Ovary (tissue), 7 donors: ENCODE measurements at regions not wholly inside any gene's neighbourhood (a gene's known extent, or its start where the extent isn't known, plus 50 kb on each side); places are given as distances from the start of the nearest gene placed in this dataset.

ENCODE experiments used
- DNase-seq, 5 donors: peaks; one replicate each; pipeline ENCODE4 v3.0.0-alpha.2; 2019 to 2020
- H3K27ac ChIP-seq, 2 donors: fragments of 200-600 bp; one replicate each; pipeline versions ENCODE4 v1.5.1 to v1.8.0; 2019 to 2022
- H3K27me3 ChIP-seq: fragments of 200-600 bp; one replicate; pipeline ENCODE4 v1.8.0; 2022
- H3K36me3 ChIP-seq: fragments of 200-600 bp; sonication (generic); one replicate; pipeline ENCODE4 v1.5.1; 2019
- H3K4me1 ChIP-seq: one replicate; pipeline ENCODE4 v1.8.1; 2013; ENCODE audit warnings: mild to moderate bottlenecking, moderate library complexity; ENCODE audit not compliant: insufficient read depth
- H3K4me3 ChIP-seq: fragments of 200-600 bp; sonication (generic); one replicate; pipeline ENCODE4 v1.5.1; 2017
- H3K9me3 ChIP-seq, 2 donors: fragments of 200-600 bp in 1 of 2; sonication (generic) in 1 of 2; one replicate each; pipeline versions ENCODE4 v1.5.1 to v1.8.1; 2013 to 2019; ENCODE audit warnings: mild to moderate bottlenecking in 1 of 2, moderate library complexity in 1 of 2
- CTCF ChIP-seq, 3 donors: fragments of 450-650 bp in 2 of 3; fragments of 200-600 bp in 1 of 3; IDR thresholded peaks; one replicate each; pipeline versions ENCODE4 v1.5.1 to v1.8.0; 2016 to 2022; ENCODE audit warnings: antibody characterized with exemption in 3 of 3, mild to moderate bottlenecking in 1 of 3
- EP300 ChIP-seq: sonication (generic); formaldehyde crosslinking; IDR thresholded peaks from one replicate; pipeline ENCODE4 v1.6.1; 2017; ENCODE audit warnings: antibody characterized with exemption
- POLR2A ChIP-seq: fragments of 450-650 bp; IDR thresholded peaks from one replicate; pipeline ENCODE4 v1.6.1; 2017; ENCODE audit warnings: antibody characterized with exemption, mild to moderate bottlenecking, moderate library complexity
- WGBS, 3 donors: extraction: QIAGEN DNeasy Blood & Tissue Kit in 1 of 3; methylation state at CpG; one replicate each; pipeline versions ENCODE4 v1.1.5 to v1.1.7; 2013 to 2017; 5-methylcytosine and 5-hydroxymethylcytosine counted together
- intact Hi-C, 4 donors: fragments of 100-400 bp; cut with DNase I; formaldehyde crosslinking; loops; one replicate each; pipeline versions ENCODE4 v1.11.0 to v1.15.1; 2022 to 2023
- donor health status: DM: no; HTN: no; CAD: no; lungs with moderate emphysema.
- donor health status: DM: no; HTN: no; CAD: no.
- donor health status: Bipolar disorder and iron deficiency.
- donor health status: DM: no; HTN: no; CAD: no.
- donor health status: DM: yes; HTN: yes; CAD: no.

GRCh38 chr15:94682171-94682570 is 450.8 kb downstream of the MCTP2 start:
- 92 to 96% (median 95%) methylated on average over 3 of the region's 3 CpGs for WGBS, 3 donors
- Histone ChIP-seq H3K36me3 (no peaks in the 10 kb centered on the region), H3K9me3 (no peaks in the 10 kb centered on the region), H3K4me3 (no peak overlapping the region), H3K4me1 (no peaks in the 10 kb centered on the region), H3K27me3 (no peaks in the 10 kb centered on the region), H3K27ac (no peak overlapping the region)
- TF ChIP-seq EP300 = no peak
- no peak for TF ChIP-seq POLR2A
- TF ChIP-seq CTCF (IDR thresholded peaks at IDR 0.05) = no peak
- DNase-seq = no peak
- intact Hi-C loops = no loop called here

DNA sequence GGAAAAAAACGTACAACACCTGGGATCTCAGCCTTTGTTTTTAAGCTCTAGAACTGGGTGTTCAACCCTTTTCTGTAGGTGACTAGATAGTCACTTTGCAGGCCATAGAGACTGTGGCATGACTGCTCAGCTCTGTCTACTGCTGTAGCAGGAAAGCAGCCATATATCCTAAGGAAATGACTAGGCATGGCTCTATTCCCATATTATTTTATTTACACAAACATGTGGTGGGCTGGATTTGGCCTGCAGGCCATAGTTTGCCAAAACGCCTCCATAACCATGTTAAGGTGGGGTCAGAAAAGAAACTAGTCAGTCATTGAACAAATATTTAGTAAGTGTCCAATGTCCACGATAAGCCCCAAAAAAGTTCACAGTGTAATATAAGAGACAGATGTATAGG is 452.5 kb downstream of the MCTP2 start:
- 41 to 55% (median 49%) methylated on average over 3 of the region's 3 CpGs for WGBS, 3 donors
- TF ChIP-seq POLR2A (no peak), CTCF (IDR thresholded peaks at IDR 0.05) (no peak), EP300 (no peak)
- intact Hi-C loops = no loop called here

DNA sequence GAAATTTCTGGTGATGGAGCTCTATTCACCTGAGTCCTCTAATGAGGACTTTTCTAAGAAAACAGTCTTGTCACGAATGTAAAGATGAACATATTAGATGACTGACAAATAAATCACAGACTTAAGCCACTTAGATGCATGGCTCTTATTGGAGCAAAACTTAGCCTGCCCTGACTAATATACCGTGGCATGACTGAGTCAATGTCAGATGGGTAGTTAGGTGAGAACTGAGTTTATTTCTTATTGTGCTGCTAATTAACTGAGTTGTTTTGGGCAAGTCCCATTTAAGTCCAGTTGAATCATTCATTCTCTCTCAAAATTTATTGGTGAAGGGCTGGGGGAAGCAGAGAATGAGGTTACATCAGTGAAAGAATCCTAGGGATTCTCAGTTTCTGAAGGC is 459.8 kb downstream of the MCTP2 start:
- intact Hi-C loops = loop anchor here in 1 of 4 donors (10.0 kb wide), 1 partner anchor 56 kb away; no protein-coding TSS in a partner anchor
- Histone ChIP-seq H3K36me3 (no peaks in the 10 kb centered on the region), H3K27me3 (no peaks in the 10 kb centered on the region), H3K4me3 (no peak overlapping the region), H3K9me3 (no peaks in the 10 kb centered on the region), H3K4me1 (no peaks in the 10 kb centered on the region), H3K27ac (no peak overlapping the region)
- WGBS, 3 donors = 90 to 97% (median 95%) methylated on average over 2 of the region's 2 CpGs
- TF ChIP-seq EP300 = no peak
- TF ChIP-seq CTCF (IDR thresholded peaks at IDR 0.05) = no peak
- TF ChIP-seq POLR2A = no peak
- no peak for DNase-seq

More for the DNA sequence above, 452.5 kb downstream of the MCTP2 start:
- H3K4me1 ChIP-seq = no peaks in the 10 kb centered on the region
- H3K27me3 ChIP-seq = no peaks in the 10 kb centered on the region
- no peak for DNase-seq
- no peaks in the 10 kb centered on the region for H3K36me3 ChIP-seq
- no peak overlapping the region for H3K27ac ChIP-seq
- no peak overlapping the region for H3K4me3 ChIP-seq
- no peaks in the 10 kb centered on the region for H3K9me3 ChIP-seq

GRCh38 chr15:94692710-94693109 is 461.3 kb downstream of the MCTP2 start:
- H3K27ac ChIP-seq = no peak overlapping the region
- no peak for TF ChIP-seq EP300
- TF ChIP-seq CTCF (IDR thresholded peaks at IDR 0.05) = no peak
- TF ChIP-seq POLR2A = no peak
- no peak for DNase-seq
- H3K9me3 ChIP-seq = no peaks in the 10 kb centered on the region
- intact Hi-C loops = loop anchor here in 1 of 4 donors (10.0 kb wide), 1 partner anchor 58 kb away; no protein-coding TSS in a partner anchor
- no peaks in the 10 kb centered on the region for H3K27me3 ChIP-seq
- WGBS, 3 donors = 63 to 75% (median 67%) methylated on average over 3 of the region's 3 CpGs
- H3K36me3 ChIP-seq = no peaks in the 10 kb centered on the region
- H3K4me1 ChIP-seq = no peaks in the 10 kb centered on the region
- H3K4me3 ChIP-seq = no peak overlapping the region
